Effector CD4-positive, alpha-beta T cell (primary cell): ENCODE measurements at regions not wholly inside any gene's neighbourhood (a gene's known extent, or its start where the extent isn't known, plus 50 kb on each side); places are given as distances from the start of the nearest gene placed in this dataset.
"Not testable (repeated sequence)": the region's sequence is repeated elsewhere in the genome, so short reads cannot be mapped to it uniquely, and the experiment has no call there.

Experiments
- DNase-seq: peaks from one replicate; pipeline ENCODE4 v3.0.0-alpha.2; 2020

DNA sequence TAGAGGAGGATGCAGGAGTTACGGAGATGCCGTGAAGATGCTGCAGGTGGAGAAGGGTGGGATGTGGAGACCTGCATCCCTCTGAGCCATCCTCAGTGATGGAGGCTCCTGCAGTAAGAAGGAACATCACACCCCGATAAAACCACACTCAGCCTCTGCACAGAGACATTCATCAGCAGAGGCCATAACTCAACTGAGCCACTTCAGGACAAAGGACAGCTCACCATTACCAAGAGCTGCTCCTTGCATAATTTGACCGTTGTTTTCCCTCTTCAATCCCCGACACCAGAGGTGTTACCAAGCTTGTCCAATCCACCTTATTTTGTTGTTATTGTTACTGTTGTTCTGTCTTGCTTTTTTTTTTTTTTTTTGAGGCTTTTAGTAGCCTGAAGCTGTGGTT lies 543.9 kb downstream of the AJAP1 start:
- DNase-seq: no peak

DNA sequence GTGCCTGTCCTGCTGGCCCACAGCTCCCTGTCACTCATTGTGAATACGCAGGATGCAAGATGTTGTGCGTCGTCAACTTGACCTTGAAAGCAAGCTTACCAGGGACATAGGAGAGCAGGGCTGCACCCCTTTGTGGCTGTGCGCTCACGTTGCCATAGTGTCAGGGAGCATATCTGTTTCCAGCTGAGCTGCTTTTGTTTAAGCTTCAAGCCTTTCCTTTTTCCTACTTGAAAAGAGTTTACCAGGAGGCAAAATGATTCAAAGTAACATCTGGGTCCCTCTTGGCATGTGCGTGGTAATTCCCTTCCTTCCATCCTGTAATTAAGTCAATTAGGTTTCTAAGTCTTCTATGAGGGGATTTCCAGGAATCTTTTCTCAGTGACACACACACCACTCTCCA lies 537.1 kb downstream of the AJAP1 start:
- no peak for DNase-seq

DNA sequence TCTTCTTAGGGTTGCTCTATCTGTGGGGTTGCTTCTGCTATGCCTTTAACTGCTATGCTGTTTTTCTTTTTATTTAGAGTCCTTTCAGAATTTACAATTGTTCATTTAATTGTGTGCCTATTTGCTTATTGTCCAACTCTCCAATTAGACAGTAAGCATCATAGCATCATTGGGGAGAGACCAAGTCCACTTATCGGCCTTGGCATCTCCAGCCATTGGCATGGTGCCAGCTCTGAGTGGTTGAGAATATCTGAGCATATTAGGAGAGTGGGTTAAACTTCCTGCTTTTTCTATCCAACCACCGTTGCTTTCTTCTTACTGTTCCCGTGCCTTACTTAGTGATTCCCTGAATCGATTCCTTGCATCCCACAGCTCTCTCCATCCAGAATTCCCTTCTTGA lies 535.0 kb downstream of the AJAP1 start:
- no peak for DNase-seq

DNA sequence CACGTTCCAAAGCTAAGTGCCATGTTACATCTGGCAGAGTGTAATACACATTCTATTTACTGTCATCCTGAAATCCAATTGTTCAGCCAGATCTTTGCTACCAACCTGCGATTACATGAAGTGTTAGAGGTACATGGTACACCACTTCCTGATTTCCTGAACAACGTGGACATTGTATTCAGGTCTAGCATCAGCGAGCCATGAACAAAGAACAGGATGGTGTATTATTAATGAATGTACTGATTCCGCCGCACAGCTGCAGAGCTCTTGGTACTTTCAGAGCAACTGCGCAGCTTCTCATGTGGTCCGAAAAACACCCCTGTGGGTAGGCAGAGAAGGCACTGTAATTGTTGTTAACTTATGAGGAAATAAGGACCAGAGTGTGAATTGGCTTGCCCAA lies 511.4 kb downstream of the AJAP1 start:
- no peak for DNase-seq

DNA sequence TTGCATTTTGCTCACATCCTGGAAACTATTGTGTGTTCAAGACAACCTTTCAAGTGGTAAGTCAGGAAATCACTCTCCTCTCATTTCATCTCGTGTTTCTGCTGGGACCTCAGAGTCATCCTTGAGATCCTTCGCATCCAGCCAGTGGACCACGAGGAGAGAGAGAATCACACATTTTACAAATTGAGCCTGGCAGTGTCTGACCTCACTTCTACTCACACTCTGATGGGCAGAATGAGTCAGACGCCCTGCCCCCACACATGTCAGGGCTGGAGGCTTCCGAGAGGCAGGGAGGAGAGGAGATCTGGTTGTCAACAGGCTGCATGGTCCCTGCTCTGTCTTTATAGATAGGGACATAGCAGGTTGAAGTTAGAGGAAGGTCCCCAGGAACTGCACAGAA lies 509.7 kb downstream of the AJAP1 start:
- no peak for DNase-seq

DNA sequence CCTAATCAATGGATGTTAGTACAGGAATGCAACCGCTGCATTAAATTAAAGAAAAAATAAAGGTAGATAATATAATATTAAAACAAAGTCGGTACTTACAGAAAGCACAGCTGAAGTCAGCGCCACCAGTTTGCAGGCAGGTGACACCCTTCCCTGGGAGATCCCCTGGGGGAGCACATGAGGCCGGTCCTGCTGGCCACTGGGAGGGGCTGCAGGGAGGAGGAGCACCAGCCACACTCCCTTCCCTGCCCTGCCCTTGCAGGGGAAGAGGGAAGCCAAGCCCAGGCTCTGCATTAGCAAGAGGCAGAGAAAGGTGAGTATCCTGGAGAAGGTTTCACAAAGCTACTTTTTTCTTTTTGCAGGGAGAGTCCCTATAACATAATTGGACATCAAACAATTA lies 507.0 kb downstream of the AJAP1 start:
- no peak for DNase-seq

DNA sequence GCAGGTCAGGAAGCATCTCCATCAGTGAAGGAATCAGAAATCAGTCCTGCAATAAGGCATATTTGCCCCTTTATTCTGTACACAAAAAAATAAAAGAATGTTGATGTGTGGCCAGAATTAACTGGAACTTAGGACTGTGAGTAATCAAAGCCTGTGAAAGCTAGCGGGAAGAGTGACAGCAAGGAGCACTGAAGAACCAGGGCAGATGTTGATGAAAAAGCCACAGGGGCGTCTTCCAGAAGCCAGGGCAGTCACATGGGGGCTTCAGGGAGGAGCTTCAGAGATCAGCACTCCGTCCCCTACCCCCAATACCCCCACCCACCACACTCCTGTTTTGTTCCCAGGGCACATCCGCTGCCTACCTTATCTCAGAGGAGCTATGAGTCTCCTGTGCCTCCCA lies 502.8 kb downstream of the AJAP1 start:
- no peak for DNase-seq

DNA sequence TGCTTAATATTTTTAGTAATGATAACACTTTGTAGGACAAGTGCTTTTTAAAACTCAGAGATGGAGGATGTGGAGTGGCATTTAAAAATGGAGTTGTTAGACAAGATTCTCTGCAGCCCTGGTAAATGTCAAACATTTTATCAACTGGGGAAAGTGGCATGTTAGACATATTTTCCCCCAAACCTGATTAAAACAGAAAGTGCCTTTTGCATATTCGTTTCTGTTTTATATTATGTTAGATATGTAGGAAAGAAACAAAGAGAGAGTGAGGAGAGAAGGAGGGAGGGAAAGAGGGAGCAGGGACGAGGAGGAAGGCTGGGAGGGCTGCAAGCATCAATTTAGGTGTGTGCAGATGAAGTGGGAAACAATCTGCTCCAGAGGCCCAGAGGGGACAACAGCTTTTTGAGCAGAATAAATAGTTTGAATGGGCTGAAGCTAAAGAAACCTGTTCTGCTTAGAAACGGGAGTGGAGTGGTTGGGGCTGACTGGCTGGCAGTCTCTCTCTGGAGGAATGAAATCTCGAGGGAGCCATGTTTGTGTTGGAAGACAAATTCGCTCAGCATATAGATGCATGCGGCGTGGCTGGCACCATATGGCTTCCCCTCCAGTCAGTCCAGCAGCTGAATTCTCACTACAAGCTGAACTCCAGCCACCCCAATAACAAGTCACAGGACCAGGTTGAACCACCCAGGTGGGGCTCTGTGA lies 502.2 kb downstream of the AJAP1 start:
- no peak for DNase-seq

DNA sequence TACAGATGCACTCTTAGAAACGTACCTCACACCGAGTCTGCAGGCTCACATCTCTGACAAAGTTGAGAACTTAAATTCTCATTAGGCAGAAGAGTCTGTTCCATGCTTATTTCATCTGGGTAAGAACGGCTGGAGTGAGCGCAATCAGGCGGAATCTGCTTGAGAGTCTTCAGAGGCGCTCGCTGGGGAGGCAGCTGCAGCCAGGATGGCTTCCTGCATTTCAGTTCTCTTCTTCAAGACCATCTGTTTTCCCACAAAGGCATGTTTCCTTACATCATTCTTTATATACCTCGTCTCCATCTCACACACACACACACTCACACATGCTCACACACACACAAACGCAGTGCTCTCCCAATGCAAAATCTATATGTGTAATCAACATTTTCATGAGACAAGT lies 497.1 kb downstream of the AJAP1 start:
- DNase-seq: no peak

DNA sequence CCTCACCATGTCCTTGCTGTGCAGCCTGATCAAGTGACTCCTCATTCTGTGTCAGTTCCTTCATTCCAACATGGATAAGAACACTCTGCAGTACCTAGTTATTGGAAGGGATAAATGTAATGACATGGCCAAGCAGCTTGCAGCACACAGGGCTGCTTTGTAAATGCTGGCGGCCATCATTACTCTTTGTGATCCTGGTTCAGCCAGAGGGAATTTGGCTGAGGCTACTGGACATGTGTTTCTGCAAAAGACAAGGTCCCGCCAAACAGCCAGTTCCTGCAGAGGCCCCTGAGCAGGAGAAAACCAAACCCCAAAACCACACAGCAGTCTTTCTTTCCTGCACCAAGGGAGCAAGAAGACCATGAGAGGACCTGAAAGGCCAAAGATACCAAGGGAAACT lies 495.8 kb downstream of the AJAP1 start:
- no peak for DNase-seq

DNA sequence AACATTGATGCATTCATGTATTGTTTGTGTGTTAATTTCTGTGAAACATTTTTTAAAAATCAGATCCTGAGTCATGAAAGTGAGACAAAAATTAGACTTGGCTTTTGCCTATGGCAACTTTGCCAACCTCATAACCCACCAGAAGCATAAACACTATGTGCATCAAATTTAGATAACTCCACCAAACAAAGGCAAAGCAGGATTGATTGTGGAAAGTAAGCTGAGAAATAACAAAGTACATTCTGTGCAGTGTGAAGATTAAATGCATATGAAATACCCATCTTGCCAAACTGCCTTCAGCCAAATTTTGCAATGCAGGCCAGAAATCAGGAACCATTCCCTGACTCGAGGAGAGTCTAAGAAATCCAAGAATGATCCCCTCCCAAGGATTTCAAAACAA lies 493.4 kb downstream of the AJAP1 start:
- DNase-seq: no peak

DNA sequence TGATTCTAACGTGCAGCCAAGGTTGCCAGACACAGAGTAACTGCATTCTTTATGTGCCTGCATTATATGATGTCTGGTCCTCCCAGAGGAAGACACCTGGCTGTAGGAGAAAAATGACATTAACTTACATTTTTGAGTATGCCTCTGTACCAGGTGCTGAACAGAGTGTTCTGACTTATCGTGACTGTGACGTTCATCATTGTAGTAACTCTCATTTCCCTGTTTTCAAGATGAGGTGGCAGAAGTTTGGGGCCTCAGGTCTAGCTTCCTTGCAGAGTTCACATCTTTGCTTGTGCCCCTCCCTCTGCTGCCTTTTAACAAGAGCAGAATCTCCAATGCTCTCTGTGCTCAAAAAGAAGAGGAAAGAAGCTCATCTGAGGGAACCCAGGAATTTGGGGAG lies 488.0 kb downstream of the AJAP1 start:
- no peak for DNase-seq

DNA sequence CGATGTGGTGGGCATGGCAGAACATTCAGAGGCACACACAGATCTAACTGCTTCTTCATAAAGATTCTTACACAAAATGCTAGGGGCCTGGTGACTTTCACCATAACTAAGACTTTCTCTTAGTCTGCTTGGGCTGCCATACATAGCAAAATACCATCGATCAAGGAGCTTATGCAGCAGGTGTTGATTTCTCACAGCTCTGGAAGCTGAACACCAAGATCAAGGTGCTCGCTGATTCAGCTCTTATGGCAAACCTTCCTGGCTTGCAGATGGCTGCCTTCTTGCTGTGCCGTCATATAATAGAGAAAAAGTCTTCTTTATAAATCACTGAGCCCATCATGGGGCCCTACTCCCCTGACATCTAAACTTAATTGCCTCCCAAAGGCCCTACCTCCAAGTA lies 487.3 kb downstream of the AJAP1 start:
- no peak for DNase-seq

DNA sequence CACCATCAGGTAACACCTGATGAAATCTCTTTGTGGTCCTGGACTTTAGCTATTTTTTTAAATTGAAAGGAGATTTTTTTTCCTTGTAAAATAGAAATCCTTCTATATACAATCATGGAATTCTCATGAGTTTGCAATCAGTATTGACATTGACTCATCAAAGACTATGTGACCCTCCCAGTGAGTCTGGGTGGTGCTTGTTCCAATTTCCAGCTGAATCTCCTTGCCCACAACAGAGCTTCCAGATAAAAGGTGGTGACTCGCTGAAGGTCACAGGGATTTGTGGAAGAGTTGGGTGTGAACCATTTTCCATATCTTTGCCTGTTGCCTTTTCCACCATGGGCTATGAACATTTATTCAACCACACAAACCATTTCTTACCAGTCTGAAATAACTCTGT lies 486.6 kb downstream of the AJAP1 start:
- DNase-seq: no peak

DNA sequence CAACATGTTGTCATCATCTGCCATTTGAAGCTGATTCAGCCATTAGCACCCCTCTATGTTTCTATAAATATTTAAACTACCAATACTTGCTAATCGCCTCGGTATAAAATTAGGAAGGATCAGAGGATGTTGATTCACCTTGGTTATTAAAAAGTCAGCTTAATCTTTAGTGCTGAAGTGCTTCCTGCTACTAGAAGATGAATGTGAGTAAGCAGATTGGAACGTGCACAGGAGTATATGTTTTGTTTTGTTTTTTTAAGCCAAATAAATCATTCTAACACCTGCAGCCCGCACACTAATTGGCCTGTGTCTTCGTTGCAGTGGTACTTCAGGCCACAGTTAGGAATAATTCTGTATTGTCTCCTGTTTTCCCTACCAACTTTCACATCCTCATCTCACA lies 485.7 kb downstream of the AJAP1 start:
- DNase-seq: no peak

DNA sequence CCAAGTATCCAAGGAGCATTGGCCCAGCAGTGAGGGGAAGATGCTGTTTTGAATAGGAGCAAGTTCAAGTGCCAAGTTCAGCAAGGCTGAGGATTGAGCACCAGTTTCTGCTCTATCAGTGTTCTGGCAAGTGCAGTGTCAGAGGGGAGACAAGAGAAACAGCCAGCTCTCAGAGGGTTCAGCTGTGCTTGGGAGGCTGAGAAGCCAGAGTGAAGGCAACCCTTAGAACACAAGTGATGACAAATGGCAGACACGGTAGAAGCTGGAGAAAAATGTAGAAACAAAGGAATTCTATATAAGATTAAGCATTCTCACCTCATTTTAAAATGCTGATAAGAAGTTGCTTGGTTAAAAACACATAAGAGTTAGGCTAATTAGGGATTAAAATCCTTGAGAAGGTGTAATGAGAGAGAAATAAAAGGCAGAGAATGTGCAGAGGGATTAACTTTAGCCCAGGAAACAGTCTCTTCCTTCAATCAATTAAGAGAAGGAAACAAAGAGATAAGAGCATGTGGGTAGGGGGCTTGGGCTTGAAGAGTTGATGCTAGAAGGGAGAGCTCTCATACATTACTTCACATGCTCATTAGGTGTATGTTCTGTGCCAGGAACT lies 475.4 kb downstream of the AJAP1 start:
- DNase-seq: no peak

DNA sequence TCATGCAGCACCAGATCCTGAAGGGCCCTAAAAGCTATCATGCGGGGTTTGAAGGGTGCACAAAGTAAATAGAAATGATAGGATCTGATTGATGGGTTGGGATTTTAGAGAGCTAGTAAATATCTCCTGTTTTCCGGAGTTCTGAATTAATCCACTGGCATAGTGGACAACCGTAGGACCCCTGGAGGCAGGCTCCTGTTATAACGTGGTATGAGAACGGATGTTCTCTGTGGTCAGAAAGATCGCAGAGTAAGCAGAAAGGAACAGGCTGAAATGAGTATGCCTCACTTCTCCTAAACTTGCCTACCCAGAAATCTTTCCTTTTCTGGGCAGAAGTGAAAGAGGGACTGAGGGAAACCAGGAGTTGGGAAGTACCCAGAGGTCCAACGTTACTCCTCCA lies 470.8 kb downstream of the AJAP1 start:
- no peak for DNase-seq

DNA sequence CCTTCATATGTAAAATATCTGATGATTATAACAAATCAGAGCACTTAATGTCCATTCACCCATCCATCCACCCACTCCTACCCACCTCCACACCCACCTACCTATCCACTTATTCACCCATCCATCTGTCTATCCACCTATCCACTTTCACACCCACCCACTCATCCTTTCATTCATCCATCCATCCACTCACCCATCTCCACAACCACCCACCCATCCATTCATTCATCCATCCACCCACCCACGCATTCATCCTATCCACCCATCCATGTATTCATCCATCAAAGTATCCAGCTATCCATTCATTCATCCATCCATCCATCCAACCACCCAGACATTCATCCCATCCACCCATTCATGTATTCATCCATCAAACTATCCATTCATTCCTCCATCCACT lies 466.1 kb downstream of the AJAP1 start:
- DNase-seq: no peak

DNA sequence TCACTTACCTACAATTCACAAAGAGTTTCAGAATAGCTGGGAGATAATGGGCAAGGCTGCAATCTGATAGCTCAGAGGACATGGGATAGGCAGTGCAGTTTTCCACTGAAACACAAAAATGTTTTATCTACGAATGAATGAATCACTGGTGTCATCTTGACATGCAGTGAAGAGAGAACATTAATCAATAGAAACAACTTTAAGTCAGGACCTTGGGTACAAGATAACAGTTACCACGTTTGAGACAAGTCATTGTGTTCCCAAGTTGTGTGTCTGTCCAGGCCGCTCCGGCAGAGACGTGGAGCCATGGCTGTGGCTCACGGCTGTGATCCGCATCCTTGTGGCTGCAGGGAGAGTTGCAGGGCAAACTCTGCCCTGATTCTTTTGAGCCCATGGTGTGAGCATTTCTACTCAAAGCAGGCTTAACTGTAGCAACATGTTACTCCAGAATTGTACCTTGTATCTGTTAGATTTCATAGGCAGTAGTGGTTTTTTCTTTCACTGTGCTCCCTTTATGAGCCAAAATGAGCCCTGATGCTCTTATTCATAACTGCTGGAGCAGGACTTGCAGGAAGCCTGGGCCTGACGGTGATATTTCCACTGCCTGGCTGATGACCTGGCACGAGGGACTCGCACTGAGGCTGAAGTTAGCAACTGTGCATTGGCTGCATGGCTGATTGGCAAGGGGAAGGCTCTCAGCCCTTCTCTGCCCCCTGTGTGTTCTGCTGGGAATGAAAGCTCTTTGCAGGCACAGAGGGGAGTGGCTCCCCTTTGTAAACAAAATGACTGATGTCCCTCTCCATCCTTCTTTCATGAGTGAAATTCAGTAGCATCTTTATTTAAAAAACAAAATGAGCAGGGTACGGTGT lies 465.2 kb downstream of the AJAP1 start:
- DNase-seq: no peak

DNA sequence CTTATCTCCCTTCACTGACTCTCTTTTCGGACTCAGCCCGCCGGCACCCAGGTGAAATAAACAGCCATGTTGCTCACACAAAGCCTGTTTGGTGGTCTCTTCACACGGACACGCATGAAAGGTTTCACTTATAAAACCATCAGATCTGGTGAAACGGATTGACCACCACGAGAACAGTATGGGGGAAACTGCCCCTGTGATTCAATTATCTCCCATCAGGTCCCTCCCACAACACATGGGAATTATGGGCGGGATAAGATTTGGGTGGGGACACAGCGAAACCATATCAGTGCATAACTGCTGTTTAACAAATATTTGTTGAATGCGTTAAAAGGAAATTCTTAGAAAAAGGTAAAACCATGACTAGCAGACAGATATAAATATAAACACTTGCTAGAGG lies 464.4 kb downstream of the AJAP1 start:
- DNase-seq: not testable (repeated sequence)

DNA sequence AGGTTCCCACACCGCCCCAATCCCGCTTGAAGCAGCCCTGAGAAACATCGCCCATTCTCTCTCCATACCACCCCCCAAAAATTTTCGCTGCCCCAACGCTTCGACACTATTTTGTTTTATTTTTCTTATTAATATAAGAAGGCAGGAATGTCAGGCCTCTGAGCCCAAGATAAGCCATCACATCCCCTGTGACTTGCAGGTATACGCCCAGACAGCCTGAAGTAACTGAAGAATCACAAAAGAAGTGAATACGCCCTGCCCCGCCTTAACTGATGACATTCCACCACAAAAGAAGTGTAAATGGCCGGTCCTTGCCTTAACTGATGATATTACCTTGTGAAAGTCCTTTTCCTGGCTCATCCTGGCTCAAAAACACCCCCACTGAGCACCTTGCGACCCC lies 463.9 kb downstream of the AJAP1 start:
- not testable (repeated sequence) for DNase-seq

DNA sequence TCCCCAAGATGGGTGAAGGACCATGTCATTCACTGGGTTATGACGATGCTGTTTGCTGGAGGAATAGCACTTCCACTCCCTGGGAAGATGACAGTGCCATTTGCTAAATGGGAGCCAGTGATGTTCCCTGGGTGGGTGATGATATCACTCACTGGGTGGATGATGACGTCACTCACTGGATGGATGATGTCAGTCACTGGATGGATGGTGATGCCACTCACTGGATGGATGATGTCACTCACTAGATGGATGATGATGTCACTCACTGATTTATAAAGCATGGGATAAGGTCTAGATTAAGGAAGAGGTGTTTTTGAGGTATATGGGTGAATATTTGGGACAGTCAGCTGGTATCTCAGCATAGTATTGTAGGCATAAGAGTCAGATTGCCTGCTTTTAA lies 457.2 kb downstream of the AJAP1 start:
- no peak for DNase-seq

DNA sequence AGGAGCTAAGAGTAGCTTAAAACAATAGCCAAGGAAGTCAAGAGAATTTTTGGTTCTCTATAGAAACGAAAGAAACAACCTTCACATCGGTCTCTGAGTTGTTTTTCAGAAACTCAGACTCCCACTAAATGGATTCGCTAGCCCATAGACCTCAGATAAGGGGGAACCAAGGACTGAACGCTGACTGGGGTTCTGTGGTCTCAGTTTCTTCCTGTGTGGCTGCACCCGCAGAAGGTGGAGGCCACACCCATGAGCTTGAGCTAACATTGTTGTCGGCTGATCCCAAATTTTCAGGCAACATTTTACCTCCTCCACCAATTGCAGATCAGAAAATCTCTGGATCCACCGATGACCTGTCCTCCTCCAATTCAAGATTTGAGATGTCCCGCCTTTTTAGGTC lies 456.1 kb downstream of the AJAP1 start:
- DNase-seq: no peak

DNA sequence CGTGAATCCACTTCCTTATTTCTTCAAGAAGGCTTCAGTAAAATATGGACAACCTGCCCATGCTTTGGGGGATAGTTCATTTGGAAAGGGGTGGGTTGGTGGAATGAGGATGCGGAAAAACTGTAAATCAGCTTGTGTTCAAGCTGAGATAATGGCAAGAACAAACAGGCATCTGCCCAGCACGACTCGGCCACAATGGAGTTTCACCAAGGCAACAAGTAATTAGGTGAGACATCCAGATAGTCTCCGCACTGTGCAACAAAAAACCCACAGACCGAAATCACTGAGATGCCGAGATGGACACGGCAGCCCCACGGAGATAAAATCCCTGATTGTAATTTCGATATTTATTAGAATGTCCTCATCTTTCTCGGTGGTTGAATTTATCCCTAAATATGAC lies 455.2 kb downstream of the AJAP1 start:
- no peak for DNase-seq
